ENCODE measurements at regions not wholly inside any gene's neighbourhood (a gene's known extent, or its start where the extent isn't known, plus 50 kb on each side); places are given as distances from the start of the nearest gene placed in this dataset.

GRCh38 chr3:110405830-110406585 is 665.6 kb upstream of the NECTIN3 start:
- TF ChIP-seq POLR2AphosphoS5 (IDR thresholded peaks at IDR 0.05): no peak
- no peak for TF ChIP-seq POLR2A (IDR thresholded peaks at IDR 0.05)
- no peak for TF ChIP-seq CTCF (IDR thresholded peaks at IDR 0.05)
- Histone ChIP-seq H3K9me3 (no peaks in the 10 kb centered on the region), H3K4me1 (no peaks in the 10 kb centered on the region), H3K4me3 (no peak overlapping the region), H3K27me3 (no peaks in the 10 kb centered on the region), H3K27ac (no peak overlapping the region), H3K36me3 (no peaks in the 10 kb centered on the region)
- WGBS, 2 donors: 55 to 73% methylated on average over 1 of the region's 1 CpG
- ATAC-seq (ENCODE audit: low FRiP score in 2 of 2) (no peak), DNase-seq (no peak)

- H3K27ac ChIP-seq: no peak overlapping the region
- 86 to 94% methylated on average over 3 of the region's 3 CpGs for WGBS, 2 donors
Observed at GRCh38 chr3:110413266-110413665, 658.4 kb upstream of the NECTIN3 start.

GRCh38 chr3:110413807-110414748 is 657.5 kb upstream of the NECTIN3 start:
- no peak overlapping the region for H3K4me3 ChIP-seq
- ATAC-seq (ENCODE audit: low FRiP score in 2 of 2) (peak in 1 of 2 donors; percentile 62), DNase-seq (no peak)
- peak overlapping the region in 1 of 4 donors; percentile 28 for H3K27ac ChIP-seq
- TF ChIP-seq POLR2A (IDR thresholded peaks at IDR 0.05) (no peak), POLR2AphosphoS5 (IDR thresholded peaks at IDR 0.05) (no peak), EP300 (IDR thresholded peaks at IDR 0.05) (no peak), CTCF (IDR thresholded peaks at IDR 0.05) (no peak)
- 59 to 63% methylated on average over 4 of the region's 4 CpGs for WGBS, 2 donors
- H3K4me1 ChIP-seq: no peaks in the 10 kb centered on the region
- H3K27me3 ChIP-seq: no peaks in the 10 kb centered on the region
- H3K36me3 ChIP-seq: no peaks in the 10 kb centered on the region
- no peaks in the 10 kb centered on the region for H3K9me3 ChIP-seq

More at GRCh38 chr3:110413266-110413665, 658.4 kb upstream of the NECTIN3 start:
- H3K27me3 ChIP-seq: no peaks in the 10 kb centered on the region
- TF ChIP-seq POLR2AphosphoS5 (IDR thresholded peaks at IDR 0.05): no peak
- no peak for TF ChIP-seq POLR2A (IDR thresholded peaks at IDR 0.05)
- TF ChIP-seq EP300 (IDR thresholded peaks at IDR 0.05): no peak
- TF ChIP-seq CTCF (IDR thresholded peaks at IDR 0.05): no peak
- DNase-seq: no peak
- H3K4me1 ChIP-seq: no peaks in the 10 kb centered on the region
- ATAC-seq (ENCODE audit: low FRiP score in 2 of 2): no peak
- H3K9me3 ChIP-seq: no peaks in the 10 kb centered on the region
- H3K36me3 ChIP-seq: no peaks in the 10 kb centered on the region
- H3K4me3 ChIP-seq: no peak overlapping the region

GRCh38 chr3:110414855-110415254 is 656.8 kb upstream of the NECTIN3 start:
- ATAC-seq (ENCODE audit: low FRiP score in 2 of 2) (peak in 1 of 2 donors; percentile 31), DNase-seq (no peak)

More at GRCh38 chr3:110414855-110415254, 656.8 kb upstream of the NECTIN3 start:
- Histone ChIP-seq H3K27me3 (no peaks in the 10 kb centered on the region), H3K36me3 (no peaks in the 10 kb centered on the region), H3K4me3 (no peak overlapping the region), H3K9me3 (no peaks in the 10 kb centered on the region), H3K4me1 (no peaks in the 10 kb centered on the region), H3K27ac (peak overlapping the region in 1 of 4 donors; percentile 28)
- TF ChIP-seq POLR2AphosphoS5 (IDR thresholded peaks at IDR 0.05) (no peak), CTCF (IDR thresholded peaks at IDR 0.05) (no peak)
- 83 to 94% methylated on average over 3 of the region's 3 CpGs for WGBS, 2 donors
